Ovary (tissue), 3 donors: ENCODE measurements at regions not wholly inside any gene's neighbourhood (a gene's known extent, or its start where the extent isn't known, plus 50 kb on each side); places are given as distances from the start of the nearest gene placed in this dataset.

Experiments used
- EP300 ChIP-seq: sonication (generic); formaldehyde crosslinking; IDR thresholded peaks from one replicate; pipeline ENCODE4 v1.6.1; 2017; ENCODE audit warnings: antibody characterized with exemption
- POLR2A ChIP-seq: fragments of 450-650 bp; IDR thresholded peaks from one replicate; pipeline ENCODE4 v1.6.1; 2017; ENCODE audit warnings: antibody characterized with exemption, mild to moderate bottlenecking, moderate library complexity
- TF ChIP-seq, protein P1 (sequence below), 3 donors: fragments of 450-650 bp in 2 of 3; fragments of 200-600 bp in 1 of 3; IDR thresholded peaks; one replicate each; pipeline versions ENCODE4 v1.5.1 to v1.8.0; 2016 to 2022; ENCODE audit warnings: antibody characterized with exemption in 3 of 3, mild to moderate bottlenecking in 1 of 3
- donor health status: DM: no; HTN: no; CAD: no.

- TF ChIP-seq, protein P1, sequence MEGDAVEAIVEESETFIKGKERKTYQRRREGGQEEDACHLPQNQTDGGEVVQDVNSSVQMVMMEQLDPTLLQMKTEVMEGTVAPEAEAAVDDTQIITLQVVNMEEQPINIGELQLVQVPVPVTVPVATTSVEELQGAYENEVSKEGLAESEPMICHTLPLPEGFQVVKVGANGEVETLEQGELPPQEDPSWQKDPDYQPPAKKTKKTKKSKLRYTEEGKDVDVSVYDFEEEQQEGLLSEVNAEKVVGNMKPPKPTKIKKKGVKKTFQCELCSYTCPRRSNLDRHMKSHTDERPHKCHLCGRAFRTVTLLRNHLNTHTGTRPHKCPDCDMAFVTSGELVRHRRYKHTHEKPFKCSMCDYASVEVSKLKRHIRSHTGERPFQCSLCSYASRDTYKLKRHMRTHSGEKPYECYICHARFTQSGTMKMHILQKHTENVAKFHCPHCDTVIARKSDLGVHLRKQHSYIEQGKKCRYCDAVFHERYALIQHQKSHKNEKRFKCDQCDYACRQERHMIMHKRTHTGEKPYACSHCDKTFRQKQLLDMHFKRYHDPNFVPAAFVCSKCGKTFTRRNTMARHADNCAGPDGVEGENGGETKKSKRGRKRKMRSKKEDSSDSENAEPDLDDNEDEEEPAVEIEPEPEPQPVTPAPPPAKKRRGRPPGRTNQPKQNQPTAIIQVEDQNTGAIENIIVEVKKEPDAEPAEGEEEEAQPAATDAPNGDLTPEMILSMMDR (IDR thresholded peaks at IDR 0.05): no peak
- TF ChIP-seq EP300 (no peak), POLR2A (no peak)
These were observed 114.9 kb downstream of the DSC3 start for GRCh38 chr18:30927517-30928075.
